Suprapubic skin (tissue), 4 donors: ENCODE measurements at regions not wholly inside any gene's neighbourhood (a gene's known extent, or its start where the extent isn't known, plus 50 kb on each side); places are given as distances from the start of the nearest gene placed in this dataset.
"Not testable (repeated sequence)": the region's sequence is repeated elsewhere in the genome, so short reads cannot be mapped to it uniquely, and the experiment has no call there.

Source experiments
- DNase-seq, 2 donors: peaks; one replicate each; pipeline ENCODE4 v3.0.0-alpha.2; 2019; ENCODE audit warnings: low spot score in 2 of 2
- H3K27ac ChIP-seq: fragments of 200-600 bp; sonication (generic); one replicate; pipeline ENCODE4 v1.5.1; 2019
- H3K27me3 ChIP-seq: fragments of 200-600 bp; sonication (generic); one replicate; pipeline ENCODE4 v1.5.1; 2019
- H3K36me3 ChIP-seq: fragments of 200-600 bp; sonication (generic); one replicate; pipeline ENCODE4 v1.5.1; 2019
- H3K4me1 ChIP-seq: fragments of 200-600 bp; sonication (generic); one replicate; pipeline ENCODE4 v1.5.1; 2019
- H3K4me3 ChIP-seq: fragments of 200-600 bp; sonication (generic); one replicate; pipeline ENCODE4 v1.5.1; 2019; ENCODE audit warnings: mild to moderate bottlenecking
- H3K9me3 ChIP-seq: fragments of 200-600 bp; sonication (generic); one replicate; pipeline ENCODE4 v1.5.1; 2019
- CTCF ChIP-seq, 2 donors: fragments of 200-600 bp in 1 of 2; fragments of 450-650 bp in 1 of 2; sonication (generic) in 1 of 2; IDR thresholded peaks; one replicate each; pipeline ENCODE4 v1.5.1; 2016 to 2019; ENCODE audit warnings: antibody characterized with exemption in 2 of 2, mild to moderate bottlenecking in 1 of 2, moderate library complexity in 1 of 2
- EP300 ChIP-seq: sonication (generic); formaldehyde crosslinking; IDR thresholded peaks from one replicate; pipeline ENCODE4 v1.6.1; 2017; ENCODE audit warnings: antibody characterized with exemption
- POLR2A ChIP-seq, 2 donors: fragments of 450-650 bp; IDR thresholded peaks; one replicate each; pipeline ENCODE4 v1.6.1; 2017; ENCODE audit warnings: antibody characterized with exemption in 2 of 2, mild to moderate bottlenecking in 2 of 2, moderate library complexity in 2 of 2
- POLR2AphosphoS5 ChIP-seq, 3 donors: sonication (generic); formaldehyde crosslinking; IDR thresholded peaks; one replicate each; pipeline ENCODE4 v1.6.1; 2017; ENCODE audit warnings: antibody characterized with exemption in 3 of 3
- WGBS: methylation state at CpG from one replicate; pipeline ENCODE4 v1.1.5; 2018; 5-methylcytosine and 5-hydroxymethylcytosine counted together

- Histone ChIP-seq H3K4me1 (peaks cover 27% of the 10 kb centered on the region), H3K27me3 (no peaks in the 10 kb centered on the region), H3K4me3 (no peak overlapping the region), H3K9me3 (no peaks in the 10 kb centered on the region), H3K36me3 (no peaks in the 10 kb centered on the region), H3K27ac (no peak overlapping the region)
- DNase-seq, result no peak
- 71% methylated on average over 7 of the region's 7 CpGs for WGBS
- TF ChIP-seq CTCF (IDR thresholded peaks at IDR 0.05) (no peak), EP300 (no peak), POLR2AphosphoS5 (IDR thresholded peaks at IDR 0.05) (no peak), POLR2A (IDR thresholded peaks at IDR 0.05) (no peak)
Observed at GRCh38 chr7:130956417-130957136, 222.6 kb upstream of the KLF14 start.

GRCh38 chr7:130957137-130957513 is 223.1 kb upstream of the KLF14 start:
- Histone ChIP-seq H3K4me3 (no peak overlapping the region), H3K27ac (no peak overlapping the region), H3K36me3 (no peaks in the 10 kb centered on the region), H3K9me3 (no peaks in the 10 kb centered on the region), H3K4me1 (peaks cover 31% of the 10 kb centered on the region), H3K27me3 (no peaks in the 10 kb centered on the region)
- 54% methylated on average over 2 of the region's 2 CpGs for WGBS
- TF ChIP-seq EP300 (no peak), CTCF (IDR thresholded peaks at IDR 0.05) (no peak), POLR2AphosphoS5 (IDR thresholded peaks at IDR 0.05) (no peak), POLR2A (IDR thresholded peaks at IDR 0.05) (no peak)
- DNase-seq, result no peak

GRCh38 chr7:130957722-130958435 is 223.9 kb upstream of the KLF14 start:
- peaks cover 31% of the 10 kb centered on the region for H3K4me1 ChIP-seq
- not testable (repeated sequence) for H3K4me3 ChIP-seq, H3K27ac ChIP-seq, H3K9me3 ChIP-seq, DNase-seq, H3K36me3 ChIP-seq, H3K27me3 ChIP-seq
- 88% methylated on average over 6 of the region's 6 CpGs for WGBS

- WGBS, result 67% methylated on average over 6 of the region's 6 CpGs
- DNase-seq, result no peak
- no peaks in the 10 kb centered on the region for H3K27me3 ChIP-seq
- no peaks in the 10 kb centered on the region for H3K9me3 ChIP-seq
- TF ChIP-seq EP300 (no peak), POLR2A (IDR thresholded peaks at IDR 0.05) (no peak), POLR2AphosphoS5 (IDR thresholded peaks at IDR 0.05) (no peak), CTCF (IDR thresholded peaks at IDR 0.05) (no peak)
- no peak overlapping the region for H3K4me3 ChIP-seq
- H3K27ac ChIP-seq, result no peak overlapping the region
- no peaks in the 10 kb centered on the region for H3K36me3 ChIP-seq
- peaks cover 31% of the 10 kb centered on the region for H3K4me1 ChIP-seq
Observed at GRCh38 chr7:130958846-130959245, 224.8 kb upstream of the KLF14 start.

GRCh38 chr7:130959743-130960207 is 225.8 kb upstream of the KLF14 start:
- no peaks in the 10 kb centered on the region for H3K9me3 ChIP-seq
- H3K36me3 ChIP-seq, result peaks cover 3% of the 10 kb centered on the region
- no peak overlapping the region for H3K4me3 ChIP-seq
- H3K27me3 ChIP-seq, result no peaks in the 10 kb centered on the region
- H3K4me1 ChIP-seq, result peaks cover 31% of the 10 kb centered on the region
- no peak overlapping the region for H3K27ac ChIP-seq
- WGBS, result 67% methylated on average over 9 of the region's 9 CpGs
- no peak for DNase-seq
- TF ChIP-seq EP300 (no peak), POLR2AphosphoS5 (IDR thresholded peaks at IDR 0.05) (no peak), POLR2A (IDR thresholded peaks at IDR 0.05) (no peak), CTCF (IDR thresholded peaks at IDR 0.05) (no peak)
